ENCODE measurements at regions not wholly inside any gene's neighbourhood (a gene's known extent, or its start where the extent isn't known, plus 50 kb on each side); places are given as distances from the start of the nearest gene placed in this dataset.
A peak's percentile ranks its signal among the peaks of the same experiment; 100 is the strongest.

DNA sequence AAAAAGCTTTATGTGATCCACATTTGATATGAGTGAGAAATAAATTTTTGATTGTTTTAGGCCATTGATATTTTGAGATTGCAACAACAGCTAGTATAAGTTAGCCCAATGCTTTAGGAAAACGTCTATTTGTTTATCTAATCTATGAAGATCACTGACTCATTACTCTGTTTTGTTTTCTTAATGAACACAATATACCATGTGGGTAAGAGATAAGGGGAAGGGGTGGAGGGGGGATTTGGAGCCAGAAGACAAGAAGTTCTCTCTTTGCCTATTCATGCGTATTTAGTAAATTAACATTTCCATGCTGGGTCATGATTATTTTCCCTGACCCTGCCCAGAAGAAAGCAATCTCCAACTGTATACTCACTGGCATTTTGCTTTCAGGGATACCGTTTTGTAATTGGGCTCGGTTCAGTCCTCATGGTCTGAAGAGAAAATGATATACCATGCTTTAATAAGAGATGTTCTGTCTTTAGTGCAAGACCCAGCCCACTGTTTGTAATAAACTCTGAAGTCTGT, 359.5 kb upstream of the NPSR1 start:
- peaks cover 6% of the 10 kb centered on the region for H3K4me1 ChIP-seq (ENCODE audit: insufficient read depth, low read length)
- H3K9ac ChIP-seq (ENCODE audit: low read depth, low read length): no peak overlapping the region
- peaks cover 4% of the 10 kb centered on the region; the same call in 1 of the 2 replicates for H3K36me3 ChIP-seq (ENCODE audit: insufficient read depth, low read length)
- no peaks in the 10 kb centered on the region for H3K9me3 ChIP-seq (ENCODE audit: control insufficient read depth, insufficient read depth, low read length)

DNA sequence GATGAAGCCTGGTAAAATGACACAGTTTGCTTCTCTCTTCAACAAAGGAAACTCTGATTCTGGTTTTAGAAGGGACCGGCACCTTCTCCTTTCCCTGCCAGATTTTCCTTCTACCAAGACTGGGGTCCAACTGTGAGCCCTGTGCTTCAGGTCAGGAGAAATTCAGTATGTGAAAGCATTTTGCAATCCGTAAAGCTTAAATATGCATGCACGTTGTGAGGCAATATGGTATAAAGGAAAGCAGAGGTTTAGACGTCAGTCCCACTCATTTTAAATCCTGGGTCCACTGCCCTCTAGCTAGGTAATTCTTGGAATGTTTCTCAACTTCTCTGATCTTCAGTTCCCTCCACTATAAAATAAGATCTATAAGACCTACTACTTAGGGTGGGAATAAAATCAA, 359.0 kb upstream of the NPSR1 start:
- peaks cover 4% of the 10 kb centered on the region; the same call in 1 of the 2 replicates for H3K36me3 ChIP-seq (ENCODE audit: insufficient read depth, low read length)
- H3K9ac ChIP-seq (ENCODE audit: low read depth, low read length): no peak overlapping the region
- no peaks in the 10 kb centered on the region for H3K9me3 ChIP-seq (ENCODE audit: control insufficient read depth, insufficient read depth, low read length)
- H3K4me1 ChIP-seq (ENCODE audit: insufficient read depth, low read length): peaks cover 6% of the 10 kb centered on the region

DNA sequence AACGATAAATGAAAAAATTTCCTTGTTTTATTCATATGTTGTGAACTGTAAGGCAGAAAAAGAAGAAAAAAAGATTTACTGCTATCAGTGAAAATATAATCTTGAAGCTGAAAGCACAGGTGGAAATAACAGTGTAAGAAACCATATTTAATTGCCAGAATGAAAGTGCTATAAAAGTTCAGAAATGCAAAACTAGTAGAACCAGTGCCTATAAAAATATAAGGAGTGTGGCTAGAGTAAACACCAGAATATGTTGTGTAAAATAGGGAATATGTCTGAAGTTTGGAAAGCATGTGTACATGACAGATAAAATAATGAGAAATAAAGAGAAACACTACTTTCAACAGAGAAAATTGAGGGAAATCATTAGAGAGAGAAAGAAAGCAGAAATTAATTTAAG, 350.5 kb upstream of the NPSR1 start:
- Histone ChIP-seq H3K9me3 (ENCODE audit: control insufficient read depth, insufficient read depth, low read length) (peaks cover 6% of the 10 kb centered on the region; the same call in 1 of the 2 replicates), H3K9ac (ENCODE audit: low read depth, low read length) (no peak overlapping the region), H3K4me1 (ENCODE audit: insufficient read depth, low read length) (no peaks in the 10 kb centered on the region), H3K36me3 (ENCODE audit: insufficient read depth, low read length) (no peaks in the 10 kb centered on the region)

DNA sequence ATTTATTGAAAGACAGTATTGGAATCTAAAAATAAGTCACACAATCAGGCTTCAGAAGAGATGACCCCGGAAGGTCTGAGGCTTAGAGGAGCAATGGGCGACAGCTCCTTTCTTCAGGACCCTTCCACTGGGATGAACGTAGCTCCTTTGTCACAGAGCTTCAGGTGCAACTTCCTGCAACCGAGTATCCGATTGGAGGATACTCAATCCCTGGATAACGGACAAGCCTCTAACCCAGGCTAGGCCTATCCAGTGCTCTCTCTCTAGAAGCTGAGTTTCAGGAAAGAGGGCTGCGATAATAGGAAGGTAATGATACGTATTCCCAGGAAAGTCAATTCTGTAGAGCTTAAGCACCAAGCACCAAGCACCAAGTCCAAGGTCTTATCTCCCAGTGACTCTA, 349.4 kb upstream of the NPSR1 start:
- H3K9ac ChIP-seq (ENCODE audit: low read depth, low read length): no peak overlapping the region

DNA sequence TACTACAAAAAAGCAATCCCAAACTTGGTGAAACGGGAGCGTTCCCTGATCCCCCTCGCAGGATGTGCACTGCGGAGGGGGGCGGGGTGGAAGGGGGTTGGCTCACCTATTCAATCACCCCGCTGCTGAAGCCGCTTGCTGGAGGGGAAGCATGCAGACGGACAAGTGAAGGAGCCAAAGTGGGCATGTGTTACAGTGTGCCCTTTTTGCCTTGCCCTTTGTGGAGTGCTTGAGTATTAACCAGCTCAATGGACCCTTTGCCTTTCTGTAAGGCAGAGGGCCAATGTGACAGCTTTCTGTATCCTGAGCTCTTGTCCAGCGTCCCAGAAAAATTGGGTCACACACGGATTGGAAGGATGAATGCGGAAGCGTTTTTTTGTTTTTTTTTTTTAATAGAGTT, 348.9 kb upstream of the NPSR1 start:
- Histone ChIP-seq H3K9ac (ENCODE audit: low read depth, low read length) (no peak overlapping the region), H3K9me3 (ENCODE audit: control insufficient read depth, insufficient read depth, low read length) (peaks cover 6% of the 10 kb centered on the region; the same call in 1 of the 2 replicates), H3K4me1 (ENCODE audit: insufficient read depth, low read length) (no peaks in the 10 kb centered on the region), H3K36me3 (ENCODE audit: insufficient read depth, low read length) (no peaks in the 10 kb centered on the region)

More for the DNA sequence above, 349.4 kb upstream of the NPSR1 start:
- Histone ChIP-seq H3K4me1 (ENCODE audit: insufficient read depth, low read length) (no peaks in the 10 kb centered on the region), H3K9me3 (ENCODE audit: control insufficient read depth, insufficient read depth, low read length) (peaks cover 6% of the 10 kb centered on the region; the same call in 1 of the 2 replicates), H3K36me3 (ENCODE audit: insufficient read depth, low read length) (no peaks in the 10 kb centered on the region)

DNA sequence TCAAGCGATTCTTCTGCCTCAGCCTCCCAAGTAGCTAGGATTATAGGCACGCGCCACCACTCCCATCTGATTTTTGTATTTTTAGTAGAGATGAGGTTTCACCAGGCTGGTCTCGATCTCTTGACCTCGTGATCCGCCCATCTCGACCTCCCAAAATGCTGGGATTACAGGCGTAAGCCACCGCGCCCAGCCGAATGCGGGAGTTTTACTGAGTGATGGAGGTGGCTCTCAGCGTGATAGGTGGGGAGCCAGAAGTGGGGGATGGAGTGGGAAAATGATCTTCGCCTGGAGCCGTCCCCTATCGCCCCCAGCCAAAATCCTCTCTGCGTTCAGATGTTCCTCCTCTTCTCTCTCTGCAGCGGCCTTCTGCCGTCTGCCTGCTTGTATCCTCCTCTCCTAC, 348.4 kb upstream of the NPSR1 start:
- Histone ChIP-seq H3K9ac (ENCODE audit: low read depth, low read length) (no peak overlapping the region), H3K4me1 (ENCODE audit: insufficient read depth, low read length) (no peaks in the 10 kb centered on the region), H3K9me3 (ENCODE audit: control insufficient read depth, insufficient read depth, low read length) (peaks cover 6% of the 10 kb centered on the region; the same call in 1 of the 2 replicates), H3K36me3 (ENCODE audit: insufficient read depth, low read length) (no peaks in the 10 kb centered on the region)

DNA sequence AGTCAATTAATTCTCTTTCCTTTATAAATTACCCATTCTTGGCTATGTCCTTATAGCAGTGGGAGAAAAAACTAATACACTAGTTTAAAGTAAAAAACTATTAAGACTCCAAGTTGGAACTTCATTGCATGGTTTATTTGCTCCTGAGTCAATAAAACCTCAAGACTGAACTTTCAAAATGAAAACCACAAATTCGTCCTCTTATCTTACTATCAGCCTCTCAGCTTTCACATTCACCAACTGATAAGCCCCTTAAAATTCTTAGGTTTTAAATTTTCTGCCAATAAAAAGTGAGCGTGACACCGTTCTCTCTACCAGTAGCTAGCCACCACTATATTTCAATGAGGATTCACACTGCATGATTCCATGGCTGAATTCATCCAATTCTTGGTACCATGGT, 346.4 kb upstream of the NPSR1 start:
- H3K4me1 ChIP-seq (ENCODE audit: insufficient read depth, low read length): no peaks in the 10 kb centered on the region
- no peaks in the 10 kb centered on the region for H3K36me3 ChIP-seq (ENCODE audit: insufficient read depth, low read length)
- peaks cover 6% of the 10 kb centered on the region; the same call in 1 of the 2 replicates for H3K9me3 ChIP-seq (ENCODE audit: control insufficient read depth, insufficient read depth, low read length)
- H3K9ac ChIP-seq (ENCODE audit: low read depth, low read length): no peak overlapping the region

DNA sequence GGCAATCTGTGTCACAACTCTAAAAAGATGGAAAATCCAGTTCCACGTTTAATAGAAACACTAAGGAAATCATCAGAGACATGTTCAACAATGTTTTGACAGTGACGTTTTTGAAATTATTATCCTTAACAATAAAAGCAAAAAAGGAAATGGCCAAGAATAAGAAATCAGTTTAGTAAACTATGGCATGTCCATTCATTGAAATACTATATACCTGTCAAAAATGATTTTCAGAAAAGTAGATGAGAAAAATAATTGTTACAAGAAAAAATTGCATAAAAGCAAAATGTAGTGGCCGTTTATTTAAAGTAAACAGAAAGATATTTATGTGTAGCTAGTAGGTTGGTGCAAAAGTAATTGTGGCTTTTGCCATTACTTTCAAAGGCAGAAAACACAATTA, 345.4 kb upstream of the NPSR1 start:
- no peak overlapping the region for H3K9ac ChIP-seq (ENCODE audit: low read depth, low read length)
- H3K36me3 ChIP-seq (ENCODE audit: insufficient read depth, low read length): no peaks in the 10 kb centered on the region
- no peaks in the 10 kb centered on the region for H3K4me1 ChIP-seq (ENCODE audit: insufficient read depth, low read length)
- peaks cover 6% of the 10 kb centered on the region; the same call in 1 of the 2 replicates for H3K9me3 ChIP-seq (ENCODE audit: control insufficient read depth, insufficient read depth, low read length)

DNA sequence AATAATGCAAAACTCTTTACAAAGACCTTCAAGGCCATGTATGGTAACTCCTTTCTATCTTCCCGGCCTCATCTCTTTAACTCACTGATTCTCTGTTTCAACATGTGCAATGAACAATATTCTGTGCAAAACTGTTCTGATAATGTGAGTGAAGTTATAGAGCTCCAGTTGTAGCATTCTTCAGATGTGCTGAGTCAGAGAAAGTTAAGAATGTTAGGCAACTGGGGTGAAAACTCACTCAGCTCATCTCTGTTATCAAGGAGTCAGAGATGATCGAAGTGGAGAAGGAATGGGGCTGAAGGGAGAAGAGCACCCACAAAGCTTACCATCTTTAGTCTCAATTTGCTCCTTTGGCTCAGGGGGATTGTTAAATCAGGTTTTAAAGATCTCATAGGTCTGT, 344.7 kb upstream of the NPSR1 start:
- Histone ChIP-seq H3K9me3 (ENCODE audit: control insufficient read depth, insufficient read depth, low read length) (peaks cover 6% of the 10 kb centered on the region; the same call in 1 of the 2 replicates), H3K9ac (ENCODE audit: low read depth, low read length) (no peak overlapping the region), H3K4me1 (ENCODE audit: insufficient read depth, low read length) (no peaks in the 10 kb centered on the region), H3K36me3 (ENCODE audit: insufficient read depth, low read length) (no peaks in the 10 kb centered on the region)

DNA sequence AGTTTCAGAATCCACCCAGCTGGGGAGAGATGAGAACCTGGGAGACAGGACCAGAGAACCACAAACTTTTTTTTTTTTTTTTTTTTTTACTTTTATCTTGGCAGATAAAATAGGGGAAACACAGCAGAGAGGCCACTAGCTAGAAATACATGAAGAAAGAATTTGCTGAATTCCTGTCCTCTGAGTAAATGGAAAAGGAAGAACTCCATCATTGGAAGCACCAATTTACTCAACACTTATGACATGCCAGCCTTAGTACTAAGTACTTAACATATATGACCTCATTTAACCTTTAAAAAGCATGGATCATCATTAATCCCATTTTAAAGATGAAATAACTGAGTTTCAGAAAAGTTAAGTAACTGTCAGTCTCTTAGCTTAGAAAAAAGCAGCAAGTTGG, 343.0 kb upstream of the NPSR1 start:
- Histone ChIP-seq H3K36me3 (ENCODE audit: insufficient read depth, low read length) (no peaks in the 10 kb centered on the region), H3K9ac (ENCODE audit: low read depth, low read length) (no peak overlapping the region), H3K9me3 (ENCODE audit: control insufficient read depth, insufficient read depth, low read length) (peaks cover 6% of the 10 kb centered on the region; the same call in 1 of the 2 replicates), H3K4me1 (ENCODE audit: insufficient read depth, low read length) (0 out of 2 replicates have a peak, but pooled peaks cover under 1% of the 10 kb centered on the region)

DNA sequence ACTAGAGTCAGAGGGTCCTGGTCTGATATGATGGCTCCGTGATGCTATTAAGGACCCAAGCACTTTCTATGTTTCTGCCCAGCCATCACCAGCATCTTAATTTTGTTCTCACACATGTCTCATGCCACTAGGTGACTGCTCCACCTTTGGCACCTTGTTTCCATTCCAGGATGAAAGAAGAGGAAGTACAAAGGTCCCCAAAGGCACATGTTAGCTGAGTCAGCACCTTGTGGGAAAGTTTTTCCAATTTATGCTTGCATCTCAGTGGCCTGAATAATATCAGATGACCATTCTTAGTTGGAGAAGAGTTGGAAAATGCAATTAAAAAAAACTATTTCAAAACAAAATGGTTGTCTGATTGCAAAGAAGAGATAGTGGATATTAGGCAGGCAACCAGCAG, 341.0 kb upstream of the NPSR1 start:
- H3K36me3 ChIP-seq (ENCODE audit: insufficient read depth, low read length): no peaks in the 10 kb centered on the region
- 0 out of 2 replicates have a peak, but pooled peaks cover 5% of the 10 kb centered on the region for H3K4me1 ChIP-seq (ENCODE audit: insufficient read depth, low read length)
- H3K9ac ChIP-seq (ENCODE audit: low read depth, low read length): no peak overlapping the region
- H3K9me3 ChIP-seq (ENCODE audit: control insufficient read depth, insufficient read depth, low read length): 0 out of 2 replicates have a peak, but pooled peaks cover 4% of the 10 kb centered on the region

DNA sequence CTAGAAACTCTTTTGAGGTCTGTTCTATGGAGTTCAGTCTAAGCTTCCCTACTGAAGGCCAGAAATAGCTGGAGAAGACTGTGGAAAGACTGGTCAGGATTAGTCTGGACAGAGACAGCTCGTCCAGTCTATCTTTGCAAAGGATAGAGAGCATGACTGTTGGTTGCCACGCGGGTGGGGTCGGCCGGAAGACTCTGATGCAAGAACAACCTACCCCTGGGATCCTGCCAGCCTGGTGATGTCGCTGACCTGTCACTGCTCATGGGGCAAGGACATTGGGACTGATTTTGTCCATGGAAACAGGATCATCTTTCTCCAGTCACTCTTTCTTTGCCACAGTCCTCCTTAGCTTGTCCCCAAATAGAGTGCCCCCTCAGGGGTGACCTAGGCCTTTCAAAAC, 337.6 kb upstream of the NPSR1 start:
- H3K9me3 ChIP-seq (ENCODE audit: control insufficient read depth, insufficient read depth, low read length): no peaks in the 10 kb centered on the region
- 0 out of 2 replicates have a peak, but pooled peaks cover 5% of the 10 kb centered on the region for H3K4me1 ChIP-seq (ENCODE audit: insufficient read depth, low read length)
- no peaks in the 10 kb centered on the region for H3K36me3 ChIP-seq (ENCODE audit: insufficient read depth, low read length)
- no peak overlapping the region for H3K9ac ChIP-seq (ENCODE audit: low read depth, low read length)

DNA sequence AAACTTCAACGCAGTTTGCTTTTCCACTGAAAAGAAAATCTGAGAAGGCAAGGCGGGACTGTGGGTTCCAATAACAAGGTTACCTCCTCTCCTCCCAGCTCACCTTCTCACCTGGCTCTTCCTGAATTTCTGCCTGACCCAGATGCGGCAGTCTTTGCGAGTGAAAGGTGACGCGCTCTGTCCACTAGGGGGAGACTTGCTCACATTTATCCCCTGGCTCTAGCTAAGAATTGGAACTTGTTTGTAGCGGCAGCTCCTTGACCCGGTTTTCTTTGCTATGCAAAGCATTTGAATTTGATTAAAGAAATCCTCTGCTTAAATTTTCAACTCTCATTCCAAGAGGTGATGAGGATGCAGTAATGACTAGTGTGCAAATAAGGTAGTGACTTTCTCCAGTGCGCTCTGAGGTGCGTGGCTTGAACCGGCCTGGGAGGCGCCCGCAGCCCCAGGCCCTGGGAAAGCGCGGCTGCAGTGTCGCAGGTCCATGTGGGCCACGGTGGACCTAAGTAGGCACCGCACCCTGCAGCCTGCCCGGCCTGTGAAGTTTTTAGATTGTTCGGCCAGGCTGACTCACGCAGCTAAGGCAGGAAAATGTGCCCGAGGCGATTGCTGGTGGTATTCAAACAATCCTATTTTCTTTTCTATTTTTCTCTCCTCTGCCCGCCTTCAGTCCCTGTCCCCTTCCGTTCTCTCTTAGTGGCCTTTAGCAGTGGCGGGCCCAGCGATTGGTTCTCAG, 336.9 kb upstream of the NPSR1 start:
- no peaks in the 10 kb centered on the region for H3K36me3 ChIP-seq (ENCODE audit: insufficient read depth, low read length)
- H3K4me1 ChIP-seq (ENCODE audit: insufficient read depth, low read length): 0 out of 2 replicates have a peak, but pooled peaks cover 5% of the 10 kb centered on the region
- no peaks in the 10 kb centered on the region for H3K9me3 ChIP-seq (ENCODE audit: control insufficient read depth, insufficient read depth, low read length)
- H3K9ac ChIP-seq (ENCODE audit: low read depth, low read length): peak overlapping the region; percentile 37; the same call in 1 of the 2 replicates

DNA sequence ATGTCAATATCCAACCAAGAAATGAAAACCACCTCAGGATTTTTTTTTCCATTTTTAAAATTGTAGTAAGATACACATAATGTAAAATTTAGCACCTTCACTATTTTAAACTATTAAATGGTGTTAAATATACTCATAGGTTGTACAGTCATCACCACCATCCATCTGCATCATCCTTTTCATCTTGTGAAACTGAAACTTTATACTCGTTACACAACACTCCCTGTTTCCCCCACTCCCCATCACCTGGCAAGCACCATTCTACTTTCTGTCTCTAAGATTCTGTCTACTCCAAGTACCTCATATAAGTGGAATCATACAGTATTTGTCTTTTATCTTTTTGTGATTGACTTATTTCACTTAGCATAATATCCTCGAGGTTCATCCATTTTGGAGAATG, 335.2 kb upstream of the NPSR1 start:
- Histone ChIP-seq H3K9me3 (ENCODE audit: control insufficient read depth, insufficient read depth, low read length) (no peaks in the 10 kb centered on the region), H3K36me3 (ENCODE audit: insufficient read depth, low read length) (no peaks in the 10 kb centered on the region), H3K9ac (ENCODE audit: low read depth, low read length) (no peak overlapping the region), H3K4me1 (ENCODE audit: insufficient read depth, low read length) (0 out of 2 replicates have a peak, but pooled peaks cover 5% of the 10 kb centered on the region)

DNA sequence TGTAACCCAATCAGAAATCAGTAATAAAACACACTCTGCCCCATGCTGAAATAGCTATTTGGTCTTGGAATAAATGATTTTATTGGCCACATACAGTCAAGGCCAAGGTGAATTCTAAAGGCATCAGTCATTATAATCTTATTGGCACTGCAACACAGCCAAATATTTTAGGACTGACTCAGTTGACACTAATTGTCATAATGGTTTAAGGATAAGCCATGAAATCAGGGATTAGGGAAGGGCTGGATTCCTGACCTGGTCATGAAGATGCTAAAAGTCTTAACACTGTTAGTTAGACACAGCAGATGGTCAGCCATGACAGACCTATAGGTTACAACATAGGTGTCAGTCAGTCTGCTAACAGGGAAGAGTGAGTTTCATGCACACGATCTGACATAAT, 330.3 kb upstream of the NPSR1 start:
- H3K36me3 ChIP-seq (ENCODE audit: insufficient read depth, low read length): no peaks in the 10 kb centered on the region
- no peak overlapping the region for H3K9ac ChIP-seq (ENCODE audit: low read depth, low read length)
- H3K9me3 ChIP-seq (ENCODE audit: control insufficient read depth, insufficient read depth, low read length): no peaks in the 10 kb centered on the region
- no peaks in the 10 kb centered on the region for H3K4me1 ChIP-seq (ENCODE audit: insufficient read depth, low read length)
